GM21526 (cell line): ENCODE measurements at regions not wholly inside any gene's neighbourhood (a gene's known extent, or its start where the extent isn't known, plus 50 kb on each side); places are given as distances from the start of the nearest gene placed in this dataset.

Experiments used
- ATAC-seq: cut with Tn5 transposase; IDR thresholded peaks from one replicate; pipeline ENCODE4 v1.9.1; 2021; ENCODE audit warnings: moderate library complexity; ENCODE audit not compliant: unreplicated experiment, low FRiP score

DNA sequence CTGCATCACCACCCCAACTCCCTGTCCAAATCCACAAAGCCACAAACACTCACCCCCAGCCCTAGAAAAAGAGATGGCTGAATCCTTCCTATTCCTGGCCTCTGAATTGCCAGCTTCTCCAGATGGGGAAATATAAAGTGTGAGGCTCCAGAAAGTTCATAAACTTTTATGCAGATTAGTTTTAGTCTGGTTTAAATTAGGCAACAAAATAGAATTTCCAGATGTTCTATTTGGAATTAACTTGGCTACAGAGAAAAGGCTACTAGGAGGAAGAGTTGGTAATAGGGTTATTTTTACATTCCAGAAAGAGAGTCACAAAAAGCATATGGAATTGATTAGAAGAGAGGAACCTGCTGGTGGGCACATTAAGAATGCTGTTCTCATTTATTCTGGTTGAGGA, 56.0 kb downstream of the EN1 start:
- no peak for ATAC-seq

GRCh38 chr2:118786746-118787145, 60.7 kb downstream of the EN1 start:
- no peak for ATAC-seq

DNA sequence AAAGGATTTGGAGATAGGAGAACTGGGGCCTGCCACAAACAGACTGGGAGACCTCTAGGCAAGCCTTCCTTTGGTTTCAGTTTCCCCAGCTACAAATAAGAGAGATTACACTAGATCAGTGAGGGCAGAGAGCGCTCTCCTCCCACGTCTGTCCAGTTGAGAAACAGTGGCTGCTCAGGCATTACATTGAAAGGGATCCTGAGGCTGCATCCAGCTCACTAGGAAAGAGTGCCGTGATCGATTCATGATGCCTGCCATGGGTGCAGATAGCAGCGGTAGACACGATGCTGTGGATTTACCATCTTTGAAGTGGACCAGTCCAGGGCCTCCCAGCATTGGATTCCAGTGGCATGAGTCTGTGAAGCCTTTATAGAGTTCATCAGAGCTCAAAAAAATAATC, 62.6 kb downstream of the EN1 start:
- ATAC-seq, result no peak

DNA sequence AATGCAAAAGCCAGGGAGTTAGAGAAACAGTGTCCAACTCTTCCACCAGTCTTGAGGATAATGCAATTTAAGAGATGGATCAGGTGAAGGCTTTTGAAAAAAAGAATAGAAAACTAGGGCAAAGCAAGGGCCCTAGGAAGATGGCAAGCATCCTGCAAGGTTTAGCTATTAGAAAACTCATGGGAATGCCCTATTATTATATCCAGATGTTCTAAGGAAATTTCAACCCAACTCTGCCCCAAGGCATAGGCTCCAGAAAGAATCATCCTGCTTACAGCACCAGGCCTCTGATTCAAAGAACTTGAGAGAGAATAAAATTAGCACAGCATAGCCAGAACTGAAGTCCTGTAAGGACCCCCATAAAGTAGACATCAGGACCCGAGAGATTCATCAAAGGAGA, 68.1 kb downstream of the EN1 start:
- ATAC-seq, result no peak

DNA sequence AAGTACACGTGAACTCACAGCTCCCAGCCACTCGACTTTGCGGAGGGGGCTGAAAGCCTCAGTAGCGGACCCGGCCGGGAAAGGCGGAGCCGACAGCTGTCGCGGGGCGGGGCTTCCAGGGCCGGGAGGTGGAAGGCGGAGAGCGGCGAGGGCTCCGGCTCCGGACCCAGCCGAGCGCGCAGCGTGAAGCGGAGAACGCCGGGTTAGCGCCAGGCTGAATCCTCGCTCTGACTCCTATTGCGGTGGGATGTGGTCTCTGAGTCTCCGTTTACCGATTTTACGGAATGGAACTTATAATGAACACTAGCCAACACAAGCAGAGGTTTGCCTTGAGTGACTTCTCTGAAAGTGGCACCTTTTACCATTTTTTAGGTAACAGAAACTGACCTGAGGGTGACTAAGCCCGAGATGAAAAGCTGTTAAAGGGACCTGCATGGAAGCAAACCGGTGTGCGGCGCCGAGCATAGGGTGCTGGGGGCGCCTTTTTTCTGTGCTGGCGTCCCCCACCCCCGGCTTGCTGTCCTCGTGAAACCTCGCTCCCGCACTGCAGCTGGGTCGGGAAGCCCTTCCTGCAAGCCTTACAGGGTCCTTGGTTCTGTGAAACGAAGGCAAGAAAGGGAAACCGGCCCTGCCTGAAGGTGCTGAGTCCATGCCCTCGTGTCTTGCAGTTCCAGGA, 72.9 kb downstream of the EN1 start:
- ATAC-seq, result no peak

- ATAC-seq, result no peak
Measured at GRCh38 chr2:118773826-118774225, 73.6 kb downstream of the EN1 start.

- no peak for ATAC-seq
Measured at GRCh38 chr2:118772487-118773200, 74.8 kb downstream of the EN1 start.

- no peak for ATAC-seq
Measured at GRCh38 chr2:118769707-118770400, 77.6 kb downstream of the EN1 start.

- no peak for ATAC-seq
Measured at GRCh38 chr2:118766871-118767270, 80.6 kb downstream of the EN1 start.

GRCh38 chr2:118764855-118765254, 82.6 kb downstream of the EN1 start:
- ATAC-seq, result no peak

DNA sequence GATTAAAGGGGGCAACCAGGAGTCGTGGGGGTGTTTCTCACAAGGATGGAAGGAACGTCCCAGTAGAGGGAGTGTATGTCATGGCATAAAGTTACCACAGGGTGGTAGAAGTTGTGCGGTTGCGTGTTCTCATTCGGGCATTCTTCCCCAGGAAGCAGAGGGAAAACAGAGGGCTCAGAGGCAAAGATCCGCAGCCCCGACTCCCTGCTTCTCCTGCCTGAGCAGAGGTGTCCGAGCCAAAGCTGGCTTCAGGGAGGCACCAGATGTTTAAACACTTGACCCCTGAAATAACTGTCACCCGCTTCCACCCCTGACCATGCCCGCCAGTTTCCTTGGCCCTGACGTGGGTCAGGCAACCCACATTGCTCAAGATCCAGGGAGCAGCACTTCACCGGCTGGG, 83.7 kb downstream of the EN1 start:
- ATAC-seq, result no peak

DNA sequence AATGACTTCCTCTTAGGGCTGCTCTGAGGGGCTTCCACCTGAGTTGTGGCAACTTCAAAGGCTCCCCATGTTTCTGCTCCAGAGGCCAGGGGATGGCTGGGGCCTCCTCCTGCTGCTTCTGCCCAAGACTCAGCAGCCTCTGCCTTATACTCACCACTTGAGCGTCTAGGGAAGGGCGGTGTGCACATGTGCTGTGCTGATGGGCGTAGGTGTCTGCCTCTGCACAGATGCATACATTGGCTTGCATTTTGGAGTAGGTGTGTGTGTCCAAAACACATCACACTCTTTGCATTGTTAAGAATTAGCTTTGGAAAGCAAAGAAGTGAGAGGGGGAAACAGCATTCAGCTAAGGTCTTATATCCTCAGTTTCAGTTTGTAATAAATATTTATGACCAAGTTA, 85.2 kb downstream of the EN1 start:
- ATAC-seq, result no peak

- ATAC-seq, result no peak
Measured at GRCh38 chr2:118761771-118762170, 85.7 kb downstream of the EN1 start.

DNA sequence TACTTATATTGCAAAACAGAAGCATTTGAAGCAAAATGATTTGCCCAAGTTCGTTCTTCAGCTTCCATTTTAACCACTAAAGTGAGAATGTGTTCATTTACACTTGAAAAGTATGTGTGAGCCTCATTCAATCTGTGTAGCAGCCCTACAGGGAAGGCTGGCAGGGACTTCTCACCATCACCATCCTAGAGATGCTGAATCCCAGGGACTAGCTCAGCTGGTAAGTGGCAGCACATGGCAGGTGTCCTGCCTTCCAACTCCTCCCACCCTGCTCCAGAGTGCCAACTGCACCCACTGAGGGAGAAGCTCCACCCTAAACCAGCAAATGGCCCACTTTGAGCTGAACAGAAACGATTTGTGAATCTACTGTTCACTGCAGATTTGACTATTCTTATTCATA, 91.5 kb downstream of the EN1 start:
- ATAC-seq, result no peak

DNA sequence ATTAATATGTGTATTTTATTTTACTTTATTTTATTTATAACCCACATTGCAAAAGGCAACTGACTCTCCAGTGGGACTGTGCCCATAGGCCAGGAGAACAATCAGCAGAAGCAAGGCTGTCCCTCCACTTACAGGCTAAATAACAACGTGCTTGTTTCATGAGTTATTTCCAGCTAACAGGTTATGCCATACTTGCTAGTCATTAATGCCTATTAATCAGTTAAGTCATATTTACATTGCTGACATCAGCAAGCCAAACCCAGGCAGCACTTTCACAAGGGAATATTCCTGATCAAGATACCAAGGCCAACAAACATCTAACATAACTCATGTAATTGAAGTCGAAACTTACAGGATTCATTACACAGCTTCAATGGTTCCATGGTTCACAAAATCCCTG, 92.1 kb downstream of the EN1 start:
- ATAC-seq, result no peak

DNA sequence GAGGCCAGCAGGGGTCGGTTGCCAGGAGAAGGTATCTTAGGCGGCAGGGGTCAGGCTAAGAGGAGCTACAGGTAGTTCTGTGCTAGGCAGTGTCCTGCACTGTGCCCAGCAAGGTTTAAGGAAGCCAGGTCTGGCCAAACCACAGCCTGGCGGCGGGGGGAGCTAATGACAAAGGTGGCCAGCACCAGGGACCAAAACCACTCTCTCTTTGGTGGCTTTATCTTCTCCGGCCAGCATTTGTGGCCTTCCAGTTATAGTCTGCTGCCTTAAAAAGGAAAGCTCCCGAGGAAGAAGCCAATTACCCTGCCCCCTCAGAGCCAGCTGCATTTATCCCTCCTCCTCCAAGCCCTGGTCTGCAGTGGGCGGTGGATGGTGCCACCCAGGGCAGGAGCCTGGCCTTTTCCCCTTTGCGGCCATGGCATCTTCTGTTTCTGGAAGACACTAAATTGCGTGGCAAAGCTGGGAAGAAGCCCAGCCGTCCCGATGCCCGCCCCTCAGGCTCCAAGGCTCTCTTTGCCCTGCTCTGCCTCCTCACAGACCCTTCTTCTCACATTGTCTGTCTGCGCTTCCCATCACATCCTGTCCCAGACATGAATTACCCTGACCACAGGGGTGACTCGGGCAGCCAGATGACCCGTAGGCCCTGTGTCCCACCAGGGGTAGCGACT, 94.6 kb downstream of the EN1 start:
- ATAC-seq, result no peak

GRCh38 chr2:118750959-118751565, 96.4 kb downstream of the EN1 start:
- no peak for ATAC-seq

DNA sequence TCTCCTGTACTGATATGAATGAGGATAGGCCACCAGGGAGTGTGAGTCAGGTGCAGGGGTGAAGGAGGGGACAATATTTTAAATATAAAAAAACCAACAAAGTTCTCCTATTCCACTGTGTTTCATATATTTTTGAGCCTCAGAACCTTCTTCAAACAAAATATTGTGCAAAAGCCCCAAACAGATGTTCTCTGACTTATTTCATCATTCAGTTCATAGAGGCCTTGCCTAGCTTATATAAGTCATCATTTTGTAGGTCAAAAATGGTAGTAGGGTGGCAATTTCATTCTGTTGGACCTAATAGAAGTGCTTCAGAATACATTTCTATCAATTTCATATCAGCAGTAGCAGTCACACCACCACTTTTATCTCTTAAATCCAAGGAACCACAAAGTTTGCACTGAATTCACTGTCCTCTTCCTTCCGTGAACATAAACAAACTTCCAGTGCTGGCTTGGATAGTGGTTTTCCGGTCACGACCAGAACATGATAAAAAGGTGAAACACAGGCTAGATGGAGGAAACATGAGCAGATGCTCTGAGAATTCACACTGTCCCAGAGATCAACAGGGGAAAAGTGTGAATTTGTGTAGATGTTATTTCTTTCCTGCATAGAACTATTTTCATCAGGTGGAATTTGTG, 99.1 kb downstream of the EN1 start:
- no peak for ATAC-seq

- no peak for ATAC-seq
Measured at GRCh38 chr2:118747637-118748036, 99.8 kb downstream of the EN1 start.

GRCh38 chr2:118747066-118747465, 100.4 kb downstream of the EN1 start:
- no peak for ATAC-seq
